ENCODE measurements at regions not wholly inside any gene's neighbourhood (a gene's known extent, or its start where the extent isn't known, plus 50 kb on each side); places are given as distances from the start of the nearest gene placed in this dataset.
"Not testable (repeated sequence)": the region's sequence is repeated elsewhere in the genome, so short reads cannot be mapped to it uniquely, and the experiment has no call there.

DNA sequence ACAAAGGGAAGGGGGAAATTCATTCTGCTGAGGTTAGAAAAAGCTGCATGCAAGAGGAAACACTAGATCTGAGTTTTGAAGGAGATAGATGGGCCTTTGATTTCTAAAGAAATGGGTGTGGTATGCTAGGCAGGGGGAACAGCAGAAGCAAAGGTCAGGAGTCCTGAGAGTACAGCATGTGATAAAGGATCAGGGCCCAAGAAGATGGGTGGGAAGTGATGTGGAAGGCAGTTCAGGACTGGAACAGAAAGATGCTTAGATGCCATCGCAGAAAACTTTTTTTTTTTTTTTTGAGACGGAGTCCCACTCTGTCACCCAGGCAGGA is 126.2 kb downstream of the ALDH8A1 start:
- no peak overlapping the region for H3K4me3 ChIP-seq (ENCODE audit: low read length)
- no peak for DNase-seq (ENCODE audit: low read depth, low spot score)

- peak; percentile 42 for DNase-seq (ENCODE audit: low read depth, low spot score)
- no peak overlapping the region for H3K4me3 ChIP-seq (ENCODE audit: low read length)
Measured at GRCh38 chr6:134822920-134823709, 126.8 kb downstream of the ALDH8A1 start.

DNA sequence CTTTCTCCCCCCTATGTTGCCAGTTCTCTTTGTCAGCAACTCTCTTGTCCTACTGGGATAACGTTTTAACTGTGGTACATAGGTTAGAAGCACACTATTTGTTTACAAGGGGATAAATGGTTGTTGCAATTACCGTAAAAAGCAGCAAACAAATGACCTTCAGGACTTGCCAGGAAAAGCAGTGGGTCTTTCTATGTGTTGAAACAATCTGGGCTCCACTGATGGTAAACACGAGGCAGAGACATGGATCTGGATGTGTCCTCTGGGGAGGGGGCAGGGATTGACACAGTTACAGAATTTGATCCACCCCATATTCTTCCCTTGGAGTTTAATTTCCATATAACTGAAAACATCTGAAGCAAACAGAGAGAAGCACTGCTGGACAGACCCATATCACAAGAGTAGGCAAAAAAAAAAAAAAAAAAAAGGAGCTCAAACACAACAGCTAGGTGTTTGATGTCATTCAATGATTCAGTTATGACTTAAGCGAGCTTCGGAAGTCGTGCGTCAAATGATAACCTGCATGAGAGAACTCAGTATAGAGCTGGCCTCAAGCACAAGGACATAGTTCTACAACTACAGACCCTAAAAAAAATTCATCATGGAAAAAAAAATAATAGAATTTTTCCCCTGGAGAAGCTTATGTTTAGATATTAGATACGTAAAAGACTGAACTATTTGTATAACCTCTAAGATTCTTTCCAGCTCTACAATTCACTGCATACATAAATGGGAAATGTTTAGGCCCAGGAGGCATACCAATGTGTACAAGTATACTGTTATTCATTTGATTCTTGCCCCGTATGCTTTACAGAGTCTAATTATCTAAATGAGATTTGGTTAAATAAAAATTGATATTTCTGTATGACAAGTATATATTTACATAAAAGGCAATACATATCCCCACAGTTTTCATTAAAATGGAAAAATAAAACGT is 127.7 kb downstream of the ALDH8A1 start:
- H3K4me3 ChIP-seq (ENCODE audit: low read length) = no peak overlapping the region
- no peak for DNase-seq (ENCODE audit: low read depth, low spot score)

GRCh38 chr6:134821397-134821796 is 128.5 kb downstream of the ALDH8A1 start:
- no peak for DNase-seq (ENCODE audit: low read depth, low spot score)
- no peak overlapping the region for H3K4me3 ChIP-seq (ENCODE audit: low read length)

GRCh38 chr6:134819863-134820800 is 129.8 kb downstream of the ALDH8A1 start:
- no peak for DNase-seq (ENCODE audit: low read depth, low spot score)
- H3K4me3 ChIP-seq (ENCODE audit: low read length) = no peak overlapping the region

GRCh38 chr6:134819236-134819635 is 130.7 kb downstream of the ALDH8A1 start:
- DNase-seq (ENCODE audit: low read depth, low spot score) = no peak

DNA sequence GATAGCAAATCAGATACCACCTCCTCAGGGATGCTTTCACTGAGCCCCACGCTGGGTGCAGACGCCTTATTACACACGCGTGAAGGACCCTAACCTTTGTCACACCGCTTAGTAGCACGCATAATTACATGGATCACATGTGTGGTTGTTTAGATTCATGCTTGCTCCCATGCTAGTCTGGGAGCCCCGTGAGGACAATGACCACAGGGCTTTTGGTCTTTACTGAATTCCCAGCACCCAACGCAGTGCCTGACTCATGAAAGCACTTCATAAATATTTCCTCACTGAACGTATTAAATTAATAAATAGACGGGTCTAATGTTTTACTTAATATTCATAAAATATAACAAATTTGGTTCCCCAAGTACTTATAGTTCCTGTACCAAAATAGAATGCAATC is 132.5 kb downstream of the ALDH8A1 start:
- H3K4me3 ChIP-seq (ENCODE audit: low read length) = no peak overlapping the region
- no peak for DNase-seq (ENCODE audit: low read depth, low spot score)

More at GRCh38 chr6:134819236-134819635, 130.7 kb downstream of the ALDH8A1 start:
- no peak overlapping the region for H3K4me3 ChIP-seq (ENCODE audit: low read length)

DNA sequence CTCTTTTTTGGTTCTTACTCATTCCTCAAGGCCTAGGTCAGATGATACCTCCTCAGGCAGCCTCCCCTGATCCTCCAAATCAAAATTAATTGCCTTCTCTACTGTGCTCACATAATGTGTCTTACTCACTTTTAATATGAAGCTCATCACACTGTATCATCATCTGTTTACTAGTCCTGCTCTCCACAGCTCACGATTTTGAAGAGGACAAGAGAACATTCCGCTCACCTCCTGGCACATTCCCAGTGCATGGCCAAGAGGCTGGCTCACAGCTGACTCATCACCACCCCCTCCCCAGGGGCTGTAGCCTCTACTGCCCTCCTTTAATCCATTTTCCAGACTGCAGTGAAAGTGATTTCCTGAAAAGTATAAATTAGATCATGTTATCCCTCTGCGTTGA is 133.1 kb downstream of the ALDH8A1 start:
- H3K4me3 ChIP-seq (ENCODE audit: low read length) = no peak overlapping the region
- DNase-seq (ENCODE audit: low read depth, low spot score) = no peak

DNA sequence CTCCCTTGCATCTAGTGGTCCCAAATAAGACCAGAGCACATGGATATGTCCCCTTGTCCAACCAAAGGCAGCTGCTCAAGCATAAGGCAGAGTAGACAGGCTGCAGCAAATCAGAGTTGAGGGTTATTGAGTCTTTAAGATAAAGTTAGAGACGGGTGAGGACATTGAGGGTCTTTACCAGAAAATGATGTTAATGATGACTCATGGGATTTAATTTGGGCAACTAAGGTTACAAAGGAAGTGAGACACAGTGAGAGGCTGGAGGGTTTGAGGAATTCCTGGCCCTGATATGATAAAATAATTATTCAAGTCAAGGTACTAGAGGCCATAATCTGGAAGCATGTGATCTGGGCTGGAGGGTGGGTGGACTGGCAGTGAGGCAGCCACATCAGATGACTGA is 133.6 kb downstream of the ALDH8A1 start:
- no peak overlapping the region for H3K4me3 ChIP-seq (ENCODE audit: low read length)
- no peak for DNase-seq (ENCODE audit: low read depth, low spot score)

DNA sequence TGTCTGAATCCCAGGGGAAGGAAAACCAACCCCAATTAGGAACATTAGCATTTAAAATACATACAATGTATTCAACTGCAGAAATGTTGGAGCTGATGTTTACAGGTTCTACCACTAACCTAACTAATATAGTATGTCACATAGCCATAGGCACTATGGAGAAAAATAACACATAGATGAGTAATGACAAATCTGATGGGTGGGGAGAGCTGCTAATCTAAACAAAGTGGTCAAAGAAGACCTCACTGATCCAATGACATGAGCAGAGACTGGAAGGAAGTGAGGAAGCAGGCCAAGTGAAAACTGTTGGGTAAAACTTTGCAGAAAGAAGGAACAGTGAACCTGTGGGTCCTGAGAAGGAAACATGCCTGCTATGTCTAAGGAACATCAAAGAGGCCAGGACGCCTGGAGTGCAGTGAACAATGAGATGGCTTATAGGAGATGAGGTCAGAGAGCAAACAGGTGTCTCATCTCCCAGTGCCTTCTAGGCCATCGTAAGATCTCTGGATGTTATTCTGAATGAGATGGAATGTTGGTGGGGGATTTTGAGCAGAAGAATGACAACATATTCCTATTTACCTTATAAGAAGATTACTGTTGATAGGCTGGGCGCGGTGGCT is 135.7 kb downstream of the ALDH8A1 start:
- DNase-seq (ENCODE audit: low read depth, low spot score) = no peak

GRCh38 chr6:134813146-134813545 is 136.8 kb downstream of the ALDH8A1 start:
- no peak for DNase-seq (ENCODE audit: low read depth, low spot score)
- H3K4me3 ChIP-seq (ENCODE audit: low read length) = no peak overlapping the region

More for the DNA sequence above, 135.7 kb downstream of the ALDH8A1 start:
- no peak overlapping the region for H3K4me3 ChIP-seq (ENCODE audit: low read length)

DNA sequence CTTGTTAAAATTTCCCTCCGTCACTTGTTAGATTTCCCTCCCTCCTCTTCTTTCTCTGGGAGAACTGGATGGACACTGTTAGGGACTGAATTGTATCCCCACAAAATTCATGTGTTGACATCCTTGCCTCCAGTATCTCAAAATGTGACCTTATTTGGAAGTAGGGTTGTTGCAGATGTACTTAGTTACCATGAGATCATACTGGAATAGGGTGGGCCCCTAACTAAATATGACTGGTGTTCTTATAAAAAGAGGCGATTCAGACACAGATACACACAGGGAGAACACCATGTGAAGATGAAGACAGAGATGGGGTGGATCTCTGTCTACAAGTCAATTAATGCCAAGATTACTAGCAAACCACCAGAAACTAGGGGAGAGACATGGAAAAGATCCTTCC is 139.5 kb downstream of the ALDH8A1 start:
- no peak for DNase-seq (ENCODE audit: low read depth, low spot score)
- no peak overlapping the region for H3K4me3 ChIP-seq (ENCODE audit: low read length)

- H3K4me3 ChIP-seq (ENCODE audit: low read length) = no peak overlapping the region
- no peak for DNase-seq (ENCODE audit: low read depth, low spot score)
Measured at GRCh38 chr6:134809130-134809529, 140.8 kb downstream of the ALDH8A1 start.

DNA sequence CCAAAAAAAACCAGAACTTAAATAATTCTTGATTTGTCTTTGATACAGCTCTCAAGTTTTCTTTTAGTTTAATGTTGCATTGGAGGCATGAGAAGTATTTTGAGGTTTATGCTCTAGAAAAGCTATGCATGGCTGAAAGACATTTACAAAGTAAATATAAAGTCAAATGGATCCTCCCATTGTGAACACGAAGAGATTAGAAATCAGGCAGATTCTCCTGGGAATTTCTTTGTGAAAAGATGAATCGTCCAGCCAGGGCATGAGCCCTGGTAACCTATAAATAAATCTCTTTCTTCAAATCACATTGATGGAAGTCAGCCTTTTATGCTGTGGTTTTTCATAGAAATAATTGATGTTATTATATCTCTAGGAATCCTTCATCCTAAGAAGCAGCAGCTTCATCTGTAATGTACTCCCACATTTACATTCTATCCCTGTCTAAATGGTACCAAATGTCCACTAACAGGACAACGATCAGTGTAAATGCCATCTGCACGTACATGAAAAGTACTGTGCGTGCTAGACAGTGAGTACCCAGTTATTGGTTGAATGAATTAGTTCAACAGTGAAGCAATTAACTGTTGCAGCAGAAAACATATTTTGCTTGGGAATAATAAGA is 143.6 kb downstream of the ALDH8A1 start:
- DNase-seq (ENCODE audit: low read depth, low spot score) = no peak
- no peak overlapping the region for H3K4me3 ChIP-seq (ENCODE audit: low read length)

GRCh38 chr6:134805168-134805567 is 144.7 kb downstream of the ALDH8A1 start:
- H3K4me3 ChIP-seq (ENCODE audit: low read length) = no peak overlapping the region
- DNase-seq (ENCODE audit: low read depth, low spot score) = no peak

- H3K4me3 ChIP-seq (ENCODE audit: low read length); DNase-seq (ENCODE audit: low read depth, low spot score): not testable (repeated sequence)
Measured at GRCh38 chr6:134804311-134804710, 145.6 kb downstream of the ALDH8A1 start.

GRCh38 chr6:134802426-134803058 is 147.4 kb downstream of the ALDH8A1 start:
- no peak for DNase-seq (ENCODE audit: low read depth, low spot score)
- no peak overlapping the region for H3K4me3 ChIP-seq (ENCODE audit: low read length)

All from Jurkat, Clone E6-1 (cell line).